H1 (cell line): ENCODE measurements at regions not wholly inside any gene's neighbourhood (a gene's known extent, or its start where the extent isn't known, plus 50 kb on each side); places are given as distances from the start of the nearest gene placed in this dataset.

Experiments
- CTCF ChIA-PET: fragments of 300-600 bp; sonication (Branson Sonifier 250); formaldehyde crosslinking; loops from one replicate; lab custom pipeline; 2021; ENCODE audit not compliant: partially characterized antibody; lab: Charles Lee
- POLR2A ChIA-PET: fragments of 300-600 bp; sonication (Branson Sonifier 250); formaldehyde crosslinking; loops from one replicate; lab custom pipeline; 2021; ENCODE audit warnings: inconsistent platforms; ENCODE audit not compliant: partially characterized antibody; lab: Charles Lee
- DNase-seq, 2 experiments: peaks; one replicate each; pipeline versions ENCODE4 v3.0.0 to v3.0.0-alpha.2; 2010 to 2022; ENCODE audit warnings: low spot score in 2 of 2, low read depth in 1 of 2, mixed read lengths in 1 of 2
- FAIRE-seq: peaks from 2 replicates; lab custom pipeline; 2011; peaks lifted over from hg19 to GRCh38; lab: Jason Lieb, UNC
- H2AFZ ChIP-seq: 2 replicates; pipeline ENCODE4 v1.8.1; 2012; ENCODE audit warnings: low read length, inconsistent platforms
- H2AK5ac ChIP-seq: 2 replicates; pipeline ENCODE4 v1.6.1; 2013; ENCODE audit warnings: low read depth, low read length
- H2BK120ac ChIP-seq: replicated peaks from 2 replicates; pipeline ENCODE3; 2013; ENCODE audit warnings: low read depth, low read length, inconsistent platforms
- H2BK12ac ChIP-seq: 2 replicates; pipeline ENCODE4 v1.6.1; 2013; ENCODE audit warnings: low read depth, low read length
- H2BK15ac ChIP-seq: 2 replicates; pipeline ENCODE4 v1.6.1; 2013; ENCODE audit warnings: low read length
- H2BK20ac ChIP-seq: 2 replicates; pipeline ENCODE4 v1.6.1; 2013; ENCODE audit warnings: low read length
- H2BK5ac ChIP-seq: 2 replicates; pipeline ENCODE4 v1.6.1; 2013; ENCODE audit warnings: low read depth, low read length
- H3K14ac ChIP-seq: 2 replicates; pipeline ENCODE4 v1.6.1; 2013; ENCODE audit warnings: inconsistent platforms; ENCODE audit not compliant: insufficient read length
- H3K18ac ChIP-seq: 2 replicates; pipeline ENCODE4 v1.6.1; 2013; ENCODE audit warnings: low read length; ENCODE audit errors: extremely low read depth
- H3K23ac ChIP-seq: 2 replicates; pipeline ENCODE4 v1.6.1; 2013; ENCODE audit warnings: inconsistent platforms; ENCODE audit not compliant: insufficient read length
- H3K23me2 ChIP-seq: 2 replicates; pipeline ENCODE4 v1.6.1; 2013; ENCODE audit warnings: low read depth, low read length
- H3K27ac ChIP-seq: 2 replicates; pipeline ENCODE4 v1.6.1; 2011; ENCODE audit warnings: low read depth, low read length, inconsistent platforms
- H3K27me3 ChIP-seq, 4 experiments: replicated peaks in 1 of 4; 1 replicate in 1 of 4; 2 replicates in 3 of 4; pipeline versions ENCODE4 v1.6.1 to v1.8.1; 2011 to 2013; ENCODE audit warnings: low read length in 3 of 4, mild to moderate bottlenecking in 3 of 4, inconsistent platforms in 2 of 4, mixed read lengths in 2 of 4, moderate library complexity in 1 of 4; ENCODE audit not compliant: control insufficient read depth in 3 of 4, insufficient read depth in 3 of 4; ENCODE audit errors: extremely low read depth in 1 of 4
- H3K36me3 ChIP-seq, 4 experiments: 2 replicates each; pipeline versions ENCODE4 v1.6.1 to v1.8.1; 2011 to 2013; ENCODE audit warnings: mild to moderate bottlenecking in 4 of 4, low read length in 3 of 4, moderate library complexity in 2 of 4, control low read depth in 1 of 4, inconsistent platforms in 1 of 4; ENCODE audit not compliant: insufficient read depth in 4 of 4, control insufficient read depth in 2 of 4
- H3K4ac ChIP-seq: replicated peaks from 2 replicates; pipeline ENCODE3; 2013; ENCODE audit warnings: low read length, low read depth, mixed read lengths, inconsistent platforms; ENCODE audit not compliant: insufficient read length
- H3K4me1 ChIP-seq, 4 experiments: replicated peaks in 1 of 4; 1 replicate in 1 of 4; 2 replicates in 3 of 4; pipeline versions ENCODE4 v1.6.1 to v1.8.1; 2011 to 2013; ENCODE audit warnings: low read length in 3 of 4, inconsistent platforms in 2 of 4, mixed read lengths in 1 of 4; ENCODE audit not compliant: insufficient read depth in 4 of 4, control insufficient read depth in 3 of 4
- H3K4me2 ChIP-seq, 2 experiments: 2 replicates each; pipeline versions ENCODE4 v1.6.1 to v1.8.1; 2011 to 2013; ENCODE audit warnings: low read depth in 2 of 2, low read length in 2 of 2, control low read depth in 1 of 2, inconsistent platforms in 1 of 2, mild to moderate bottlenecking in 1 of 2; ENCODE audit not compliant: insufficient read depth in 1 of 2
- H3K4me3 ChIP-seq, 4 experiments: fragments of 200-600, 300-600 bp in 1 of 4; sonication (generic), shearing (Covaris generic), sonication (Bioruptor Twin) in 1 of 4; 2 replicates each; pipeline versions ENCODE4 v1.5.1 to v1.8.1; 2011 to 2016; ENCODE audit warnings: low read length in 4 of 4, low read depth in 3 of 4, control low read depth in 2 of 4, inconsistent platforms in 2 of 4, mild to moderate bottlenecking in 2 of 4, mixed read lengths in 1 of 4, moderate library complexity in 1 of 4; ENCODE audit not compliant: insufficient read depth in 2 of 4; ENCODE audit errors: extremely low read depth in 1 of 4
- H3K56ac ChIP-seq: replicated peaks from 2 replicates; pipeline ENCODE3; 2013; ENCODE audit warnings: low read depth, mild to moderate bottlenecking, mixed read lengths, low read length, inconsistent platforms; ENCODE audit not compliant: insufficient read length
- H3K79me1 ChIP-seq: 2 replicates; pipeline ENCODE4 v1.6.1; 2013; ENCODE audit warnings: low read depth, low read length, control low read depth
- H3K79me2 ChIP-seq, 2 experiments: 2 replicates each; pipeline versions ENCODE4 v1.6.1 to v1.8.1; 2012 to 2013; ENCODE audit warnings: low read length in 2 of 2, mild to moderate bottlenecking in 2 of 2, inconsistent platforms in 1 of 2; ENCODE audit not compliant: insufficient read depth in 2 of 2, control insufficient read depth in 1 of 2
- H3K9ac ChIP-seq, 4 experiments: replicated peaks in 1 of 4; 1 replicate in 1 of 4; 2 replicates in 3 of 4; pipeline versions ENCODE4 v1.6.1 to v1.8.1; 2011 to 2013; ENCODE audit warnings: low read depth in 3 of 4, low read length in 3 of 4, control low read depth in 2 of 4, mild to moderate bottlenecking in 2 of 4, moderate library complexity in 2 of 4, inconsistent platforms in 1 of 4; ENCODE audit errors: extremely low read depth in 1 of 4
- H3K9me3 ChIP-seq, 2 experiments: 2 replicates each; pipeline versions ENCODE4 v1.6.1 to v1.8.1; 2012 to 2013; ENCODE audit warnings: mild to moderate bottlenecking in 2 of 2, moderate library complexity in 2 of 2, control low read depth in 1 of 2, inconsistent platforms in 1 of 2, low read depth in 1 of 2, low read length in 1 of 2, mixed read lengths in 1 of 2; ENCODE audit not compliant: insufficient read depth in 2 of 2
- H4K20me1 ChIP-seq, 2 experiments: replicated peaks in 1 of 2; 2 replicates each; pipeline versions ENCODE3 to v1.8.1; 2011 to 2013; ENCODE audit warnings: inconsistent platforms in 2 of 2, low read length in 2 of 2, mild to moderate bottlenecking in 1 of 2; ENCODE audit not compliant: insufficient read depth in 2 of 2, control insufficient read depth in 1 of 2
- H4K5ac ChIP-seq: 2 replicates; pipeline ENCODE4 v1.6.1; 2013; ENCODE audit warnings: low read length, low read depth, mixed read lengths, inconsistent platforms; ENCODE audit not compliant: insufficient read length
- H4K8ac ChIP-seq: 2 replicates; pipeline ENCODE4 v1.8.0; 2013; ENCODE audit warnings: mild to moderate bottlenecking, moderate library complexity, low read length, inconsistent platforms; ENCODE audit not compliant: insufficient read depth; ENCODE audit errors: extremely low read depth
- H4K91ac ChIP-seq: replicated peaks from 2 replicates; pipeline ENCODE3; 2013; ENCODE audit warnings: low read length, mixed read lengths, inconsistent platforms; ENCODE audit not compliant: insufficient read length
- CHD1 ChIP-seq: IDR thresholded peaks from 2 replicates; pipeline ENCODE4 v1.6.1; 2012; ENCODE audit warnings: low read depth, low read length, improper control_type of control experiment
- CHD2 ChIP-seq: IDR thresholded peaks from 2 replicates; pipeline ENCODE4 v1.6.1; 2012; ENCODE audit warnings: low read length, improper control_type of control experiment
- EZH2 ChIP-seq: fragments of 200-600 bp; sonication (generic); IDR thresholded peaks from 2 replicates; pipeline ENCODE4 v1.7.1; 2012; ENCODE audit warnings: low read depth, mild to moderate bottlenecking, moderate library complexity, low read length, inconsistent platforms; ENCODE audit not compliant: severe bottlenecking
- GTF2F1 ChIP-seq: IDR thresholded peaks from 2 replicates; pipeline ENCODE4 v1.6.1; 2012; ENCODE audit warnings: low read depth, low read length, improper control_type of control experiment, borderline replicate concordance
- MAFK ChIP-seq: IDR thresholded peaks from 2 replicates; pipeline ENCODE4 v1.6.1; 2012; ENCODE audit warnings: low read depth, mild to moderate bottlenecking, improper control_type of control experiment, low read length
- MAX ChIP-seq: IDR thresholded peaks from 2 replicates; pipeline ENCODE4 v1.6.1; 2012; ENCODE audit warnings: inconsistent platforms
- PHF8 ChIP-seq: fragments of 200-600 bp; sonication (generic); conservative IDR thresholded peaks from 2 replicates; pipeline ENCODE4 v1.7.1; 2012; ENCODE audit warnings: low read depth, mild to moderate bottlenecking, inconsistent platforms, low read length, moderate library complexity
- POLR2A ChIP-seq, 2 experiments: IDR thresholded peaks; 1 replicate in 1 of 2; 2 replicates in 1 of 2; pipeline ENCODE4 v1.6.1; 2011; ENCODE audit warnings: low read depth in 2 of 2, low read length in 2 of 2, mild to moderate bottlenecking in 2 of 2; ENCODE audit errors: control extremely low read depth in 1 of 2
- RXRA ChIP-seq: IDR thresholded peaks from 2 replicates; pipeline ENCODE4 v1.6.1; 2011; ENCODE audit warnings: low read depth, mild to moderate bottlenecking, low read length, moderate library complexity; ENCODE audit not compliant: insufficient read depth
- SIX5 ChIP-seq: IDR thresholded peaks from 2 replicates; pipeline ENCODE4 v1.6.1; 2011; ENCODE audit warnings: mild to moderate bottlenecking, low read depth, low read length
- SP1 ChIP-seq: IDR thresholded peaks from 2 replicates; pipeline ENCODE4 v1.6.1; 2011; ENCODE audit warnings: low read depth, low read length
- USF2 ChIP-seq: IDR thresholded peaks from 2 replicates; pipeline ENCODE4 v1.6.1; 2011; ENCODE audit warnings: low read length, improper control_type of control experiment
- WGBS, 2 experiments: shearing (Covaris generic) in 1 of 2; methylation state at CpG; one replicate each; pipeline versions ENCODE4 v1.1.6 to v1.1.7; 2013 to 2015; ENCODE audit warnings: low lambda C conversion rate in 2 of 2, mixed read lengths in 2 of 2, inconsistent platforms in 1 of 2, low coverage in 1 of 2, missing lambda C conversion rate in 1 of 2; ENCODE audit not compliant: insufficient replicate concordance in 2 of 2, insufficient coverage in 1 of 2, insufficient read length in 1 of 2; ENCODE audit errors: extremely low coverage in 1 of 2, missing lambda C conversion rate in 1 of 2; 5-methylcytosine and 5-hydroxymethylcytosine counted together

GRCh38 chr1:14424325-14425002, 174.0 kb upstream of the KAZN start:
- Histone ChIP-seq H2BK12ac (no peak overlapping the region), H3K56ac (no peak overlapping the region), H3K18ac (no peak overlapping the region), H3K4me1 (no peaks in the 10 kb centered on the region), H3K4me3 (no peak overlapping the region), H3K23ac (no peak overlapping the region), H3K23me2 (no peaks in the 10 kb centered on the region), H2BK5ac (no peak overlapping the region), H3K4ac (no peak overlapping the region), H2BK15ac (0 out of 2 replicates have a peak overlapping the region, but pooled peaks have one; percentile 61), H2BK20ac (no peak overlapping the region), H3K9ac (no peak overlapping the region), H4K20me1 (no peaks in the 10 kb centered on the region), H4K5ac (no peak overlapping the region), H3K4me2 (no peak overlapping the region), H4K8ac (no peak overlapping the region), H3K79me1 (no peaks in the 10 kb centered on the region), H2AFZ (no peak overlapping the region), H3K9me3 (peaks cover 0 to 10% of the 10 kb centered on the region in 2 experiments; a peak in 1 of 4 replicates), H2AK5ac (no peak overlapping the region), H3K27ac (no peak overlapping the region), H3K14ac (no peak overlapping the region), H2BK120ac (no peak overlapping the region), H4K91ac (no peak overlapping the region), H3K27me3 (peaks cover 0 to 2% (median 0%) of the 10 kb centered on the region in 4 experiments; a peak in 1 of 7 replicates), H3K36me3 (no peaks in the 10 kb centered on the region), H3K79me2 (no peaks in the 10 kb centered on the region)
- FAIRE-seq (no peak), DNase-seq (no peak)
- no peak for TF ChIP-seq PHF8
- no peak for TF ChIP-seq CHD2
- TF ChIP-seq GTF2F1, result no peak
- no peak for TF ChIP-seq EZH2
- no peak for TF ChIP-seq MAX
- TF ChIP-seq SIX5, result no peak
- TF ChIP-seq USF2, result no peak
- TF ChIP-seq RXRA, result no peak
- TF ChIP-seq SP1, result no peak
- TF ChIP-seq MAFK, result no peak
- no peak for TF ChIP-seq CHD1
- TF ChIP-seq POLR2A (IDR thresholded peaks at IDR 0.05; ENCODE audit: control extremely low read depth in 1 of 2, low read depth in 2 of 2, low read length in 2 of 2), result no peak
- ChIA-PET POLR2A (interaction anchor here (1.1 kb wide), 1 partner anchor 410 kb away, joined by 3 read pairs; no protein-coding TSS in a partner anchor), CTCF (interaction anchor here (0.9 to 3.7 kb wide), 11 partner anchors 8 to 490 kb away, joined by 3 to 26 read pairs (median 5); no protein-coding TSS in a partner anchor)
- WGBS, 2 experiments, result 89% methylated on average over 9 of the region's 9 CpGs; no CpG with 5 or more reads in 1 of the 2 experiments
